ENCODE measurements at regions not wholly inside any gene's neighbourhood (a gene's known extent, or its start where the extent isn't known, plus 50 kb on each side); places are given as distances from the start of the nearest gene placed in this dataset.

GRCh38 chr3:80006315-80006714, 238.5 kb upstream of the ROBO1 start:
- ChIA-PET CTCF (no interaction called here), POLR2A (no interaction called here)
- Histone ChIP-seq H3K4me3 (no peak overlapping the region), H3K4me2 (no peak overlapping the region), H3K27ac (no peak overlapping the region), H3K4me1 (no peaks in the 10 kb centered on the region), H3K9me3 (peaks cover 8% of the 10 kb centered on the region; the same call in 1 of the 3 replicates)
- FAIRE-seq (peak; percentile 7), DNase-seq (ENCODE audit: low read depth in 1 of 2, low spot score in 1 of 2) (no peak), ATAC-seq (no peak)
- TF ChIP-seq EHF (CRISPR knock-in tag; IDR thresholded peaks at IDR 0.05): no peak
- no peak for TF ChIP-seq POLR2A (IDR thresholded peaks at IDR 0.05; ENCODE audit: low read length)
- no peak for TF ChIP-seq CBX2 (IDR thresholded peaks at IDR 0.05; ENCODE audit: borderline replicate concordance, low read depth)
- TF ChIP-seq MAFK (IDR thresholded peaks at IDR 0.05; ENCODE audit: partially characterized antibody): peak; percentile 50

DNA sequence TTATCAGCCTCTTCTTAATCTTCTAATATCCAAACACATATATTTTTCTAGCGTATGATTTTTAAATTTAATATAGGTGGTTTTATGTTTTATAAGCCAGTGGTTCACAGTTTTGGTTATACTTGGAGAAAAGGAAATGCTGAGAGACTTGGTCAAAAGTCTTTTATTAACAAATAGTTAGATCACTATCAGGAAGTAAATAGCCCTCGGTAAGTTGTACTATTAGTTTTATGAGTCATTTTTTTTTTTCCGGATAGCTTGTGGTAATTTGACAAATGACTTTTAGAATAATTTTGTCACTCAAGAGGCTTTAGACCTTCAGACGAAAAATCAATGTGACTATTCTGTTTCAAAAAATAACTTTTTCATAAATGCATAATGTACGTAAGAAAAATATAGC, 232.2 kb upstream of the ROBO1 start:
- no peak for ATAC-seq
- H3K27ac ChIP-seq: no peak overlapping the region
- FAIRE-seq: no peak
- no peak overlapping the region for H3K4me3 ChIP-seq
- H3K4me2 ChIP-seq: no peak overlapping the region
- WGBS (ENCODE audit: missing lambda C conversion rate): 30% methylated on average over 5 of the region's 5 CpGs
- H3K9me3 ChIP-seq: peaks cover 5% of the 10 kb centered on the region; the same call in 1 of the 3 replicates
- ChIA-PET CTCF (interaction anchor here (0.7 kb wide), 1 partner anchor 754 kb away, joined by 3 read pairs; no protein-coding TSS in a partner anchor), POLR2A (no interaction called here)
- H3K4me1 ChIP-seq: no peaks in the 10 kb centered on the region
- TF ChIP-seq GATA3 (IDR thresholded peaks at IDR 0.05; ENCODE audit: borderline replicate concordance) (peak; percentile 41; the same call in 1 of the 2 replicates), RARB (CRISPR knock-in tag; IDR thresholded peaks at IDR 0.05) (no peak), POLR2A (IDR thresholded peaks at IDR 0.05; ENCODE audit: low read length) (no peak)
- no peak for DNase-seq (ENCODE audit: low read depth in 1 of 2, low spot score in 1 of 2)

GRCh38 chr3:79994397-79994796, 226.6 kb upstream of the ROBO1 start:
- no peaks in the 10 kb centered on the region for H3K4me1 ChIP-seq
- ChIA-PET POLR2A (no interaction called here), CTCF (no interaction called here)
- DNase-seq (ENCODE audit: low read depth in 1 of 2, low spot score in 1 of 2): no peak
- no peak overlapping the region for H3K27ac ChIP-seq
- TF ChIP-seq CHD2 (IDR thresholded peaks at IDR 0.05; ENCODE audit: low read length, partially characterized antibody) (no peak), RFX5 (IDR thresholded peaks at IDR 0.05) (no peak), TP53 (CRISPR knock-in tag; IDR thresholded peaks at IDR 0.05) (no peak), EHMT2 (IDR thresholded peaks at IDR 0.05; ENCODE audit: low read depth) (no peak), NR3C1 (IDR thresholded peaks at IDR 0.05) (no peak), ESRRA (IDR thresholded peaks at IDR 0.05; ENCODE audit: borderline replicate concordance, low read length) (no peak), POLR2AphosphoS2 (conservative IDR thresholded peaks at IDR 0.05; ENCODE audit: low read length) (no peak), RARB (CRISPR knock-in tag; IDR thresholded peaks at IDR 0.05) (no peak)
- TF ChIP-seq, protein P1, sequence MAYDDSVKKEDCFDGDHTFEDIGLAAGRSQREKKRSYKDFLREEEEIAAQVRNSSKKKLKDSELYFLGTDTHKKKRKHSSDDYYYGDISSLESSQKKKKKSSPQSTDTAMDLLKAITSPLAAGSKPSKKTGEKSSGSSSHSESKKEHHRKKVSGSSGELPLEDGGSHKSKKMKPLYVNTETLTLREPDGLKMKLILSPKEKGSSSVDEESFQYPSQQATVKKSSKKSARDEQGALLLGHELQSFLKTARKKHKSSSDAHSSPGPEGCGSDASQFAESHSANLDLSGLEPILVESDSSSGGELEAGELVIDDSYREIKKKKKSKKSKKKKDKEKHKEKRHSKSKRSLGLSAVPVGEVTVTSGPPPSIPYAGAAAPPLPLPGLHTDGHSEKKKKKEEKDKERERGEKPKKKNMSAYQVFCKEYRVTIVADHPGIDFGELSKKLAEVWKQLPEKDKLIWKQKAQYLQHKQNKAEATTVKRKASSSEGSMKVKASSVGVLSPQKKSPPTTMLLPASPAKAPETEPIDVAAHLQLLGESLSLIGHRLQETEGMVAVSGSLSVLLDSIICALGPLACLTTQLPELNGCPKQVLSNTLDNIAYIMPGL (CRISPR knock-in tag; IDR thresholded peaks at IDR 0.05; ENCODE audit: borderline replicate concordance): no peak
- H3K9me3 ChIP-seq: no peaks in the 10 kb centered on the region
- WGBS (ENCODE audit: missing lambda C conversion rate): 33% methylated on average over 2 of the region's 2 CpGs
- H3K4me3 ChIP-seq: no peak overlapping the region
- H3K4me2 ChIP-seq: no peak overlapping the region
- FAIRE-seq: no peak
- ATAC-seq: no peak

DNA sequence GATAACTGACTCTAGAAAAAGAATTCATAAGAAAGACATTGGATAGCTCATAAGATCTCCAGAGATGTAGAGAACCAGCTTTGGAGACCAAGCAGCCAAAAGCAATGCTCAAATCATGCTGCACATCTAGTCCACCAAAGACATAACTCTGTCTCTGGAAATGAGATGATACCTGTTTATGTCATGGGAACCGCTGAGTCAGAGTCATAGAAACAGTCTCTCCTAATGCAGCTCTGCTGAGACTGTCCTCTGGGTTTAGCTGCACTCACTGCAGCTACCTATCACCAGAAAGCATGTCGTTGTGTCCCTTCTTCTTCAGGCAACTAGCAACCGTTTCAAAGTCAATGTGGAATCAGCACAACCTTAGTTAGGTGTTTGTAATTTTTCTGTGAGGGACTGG, 218.5 kb upstream of the ROBO1 start:
- no peaks in the 10 kb centered on the region for H3K4me1 ChIP-seq
- no peaks in the 10 kb centered on the region for H3K9me3 ChIP-seq
- CTCF ChIA-PET: no interaction called here
- H3K27ac ChIP-seq: no peak overlapping the region
- no peak overlapping the region for H3K4me3 ChIP-seq
- no peak overlapping the region for H3K4me2 ChIP-seq
- no peak for DNase-seq (ENCODE audit: low read depth in 1 of 2, low spot score in 1 of 2)
- POLR2A ChIA-PET: no interaction called here
- no peak for ATAC-seq
- FAIRE-seq: no peak
- 18% methylated on average over 3 of the region's 3 CpGs for WGBS (ENCODE audit: missing lambda C conversion rate)
- TF ChIP-seq MYC (IDR thresholded peaks at IDR 0.05; ENCODE audit: borderline replicate concordance, low read length) (no peak), CTCF (IDR thresholded peaks at IDR 0.05) (no peak), MAX (IDR thresholded peaks at IDR 0.05) (no peak), FOXS1 (CRISPR knock-in tag; IDR thresholded peaks at IDR 0.05) (no peak), BCL3 (IDR thresholded peaks at IDR 0.05) (no peak), ELK1 (IDR thresholded peaks at IDR 0.05; ENCODE audit: low read depth, low read length) (no peak), KDM1A (IDR thresholded peaks at IDR 0.05; ENCODE audit: low read depth) (no peak), ESRRA (IDR thresholded peaks at IDR 0.05; ENCODE audit: borderline replicate concordance, low read length) (no peak), RCOR1 (IDR thresholded peaks at IDR 0.05; ENCODE audit: low read depth, low read length) (no peak), ATOH8 (CRISPR knock-in tag; IDR thresholded peaks at IDR 0.05; ENCODE audit: low read depth) (no peak), ZC3H11A (IDR thresholded peaks at IDR 0.05) (no peak), NPAS2 (CRISPR knock-in tag; IDR thresholded peaks at IDR 0.05; ENCODE audit: borderline replicate concordance) (no peak), POLR2AphosphoS2 (conservative IDR thresholded peaks at IDR 0.05; ENCODE audit: low read length) (no peak), RARB (CRISPR knock-in tag; IDR thresholded peaks at IDR 0.05) (no peak), CHD2 (IDR thresholded peaks at IDR 0.05; ENCODE audit: low read length, partially characterized antibody) (no peak)

Measured in A549 (cell line).